ENCODE measurements at regions not wholly inside any gene's neighbourhood (a gene's known extent, or its start where the extent isn't known, plus 50 kb on each side); places are given as distances from the start of the nearest gene placed in this dataset.
"Not testable (repeated sequence)": the region's sequence is repeated elsewhere in the genome, so short reads cannot be mapped to it uniquely, and the experiment has no call there.

DNA sequence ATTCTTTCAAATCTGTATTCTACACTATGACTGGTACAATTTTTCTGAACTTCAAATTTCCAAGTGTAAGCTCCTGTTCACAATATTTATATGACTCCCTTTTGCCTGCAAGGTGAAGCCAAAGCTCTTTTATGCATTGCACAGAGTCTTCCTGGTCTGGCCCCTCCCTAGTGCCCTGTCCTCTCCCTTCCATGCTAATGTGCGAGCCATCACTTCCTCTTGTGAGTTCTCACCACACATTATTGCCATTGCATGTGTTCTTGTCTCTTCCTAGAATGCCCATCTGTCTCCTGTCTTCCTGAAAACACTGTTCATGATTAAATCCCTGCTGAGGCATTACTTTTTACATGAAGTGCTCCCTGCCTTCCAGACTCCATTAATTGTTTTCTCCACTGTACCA, 169.9 kb downstream of the MC4R start:
- DNase-seq (ENCODE audit: low read depth in 2 of 2): no peak

DNA sequence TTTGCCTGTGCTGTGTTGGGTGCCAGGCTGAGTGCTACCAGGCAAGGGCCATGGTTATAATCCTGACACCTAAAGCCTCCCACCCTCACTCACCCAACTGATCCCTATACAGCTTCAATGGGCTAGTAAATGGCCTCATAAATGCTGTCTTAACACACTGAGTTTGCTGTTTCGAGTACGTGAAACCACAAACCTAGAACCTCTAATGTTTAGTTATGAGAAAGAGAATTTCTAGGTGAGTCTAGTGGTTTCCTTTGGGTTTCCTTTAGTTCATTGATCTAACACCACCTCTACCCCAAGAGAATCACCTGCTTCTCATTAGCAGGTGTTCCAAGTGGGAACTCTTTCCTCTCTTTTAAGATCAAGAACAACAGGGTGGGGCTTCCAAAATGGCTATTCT, 172.0 kb downstream of the MC4R start:
- no peak for DNase-seq (ENCODE audit: low read depth in 2 of 2)

DNA sequence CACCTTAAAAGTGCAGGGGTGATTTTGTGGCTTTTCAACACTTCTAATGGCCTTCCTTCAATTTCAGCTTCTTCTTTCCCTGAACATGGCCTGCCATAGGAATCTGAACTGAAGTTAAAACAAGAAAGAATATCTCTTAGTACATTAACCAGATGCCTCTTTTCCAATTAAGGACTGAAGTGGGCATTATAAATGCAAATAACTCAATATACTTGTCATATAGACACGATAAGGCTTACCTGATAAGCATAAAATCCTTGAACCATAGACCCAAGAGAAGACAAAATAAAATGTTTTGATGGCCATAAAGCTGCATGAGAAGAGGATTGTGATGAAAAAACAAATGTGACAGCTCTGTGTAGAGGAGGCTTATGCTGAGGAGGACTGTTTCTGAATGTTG, 173.1 kb downstream of the MC4R start:
- no peak for DNase-seq (ENCODE audit: low read depth in 2 of 2)

DNA sequence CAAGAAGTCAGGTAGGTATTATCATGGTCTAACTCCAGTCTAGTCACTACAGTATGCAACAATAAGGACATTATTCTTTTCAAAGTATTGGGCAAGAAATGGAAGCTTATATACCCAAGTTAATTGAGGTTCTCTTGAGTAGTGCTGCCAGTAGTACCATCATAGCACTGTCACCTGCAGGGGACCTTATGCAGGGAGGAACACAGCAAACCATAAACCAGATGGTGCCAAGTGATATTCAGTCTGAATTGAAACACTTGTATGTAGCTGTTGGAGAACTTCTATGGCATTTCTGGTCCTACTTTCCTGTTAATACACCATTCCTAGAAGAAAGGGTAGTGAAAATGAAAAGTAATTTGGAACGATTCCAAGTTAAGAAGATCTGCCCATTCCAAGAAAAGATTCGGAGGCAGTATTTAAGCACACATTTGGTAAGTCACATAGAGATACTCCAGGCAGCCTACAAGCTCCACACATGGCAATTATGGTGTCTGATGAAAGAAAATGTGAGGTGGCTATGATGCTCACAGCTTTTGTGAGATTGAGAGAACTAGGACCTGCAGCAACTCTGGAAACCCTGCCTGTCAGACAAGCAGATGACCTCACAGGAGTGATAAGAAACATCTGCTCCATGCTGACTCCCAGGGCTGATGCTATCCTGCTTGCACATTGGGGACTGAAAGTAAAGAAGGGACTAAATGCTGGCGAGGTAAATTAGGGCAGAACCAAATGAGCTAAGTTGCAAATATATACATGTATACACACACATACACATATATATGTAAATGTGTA, 174.7 kb downstream of the MC4R start:
- no peak for DNase-seq (ENCODE audit: low read depth in 2 of 2)

DNA sequence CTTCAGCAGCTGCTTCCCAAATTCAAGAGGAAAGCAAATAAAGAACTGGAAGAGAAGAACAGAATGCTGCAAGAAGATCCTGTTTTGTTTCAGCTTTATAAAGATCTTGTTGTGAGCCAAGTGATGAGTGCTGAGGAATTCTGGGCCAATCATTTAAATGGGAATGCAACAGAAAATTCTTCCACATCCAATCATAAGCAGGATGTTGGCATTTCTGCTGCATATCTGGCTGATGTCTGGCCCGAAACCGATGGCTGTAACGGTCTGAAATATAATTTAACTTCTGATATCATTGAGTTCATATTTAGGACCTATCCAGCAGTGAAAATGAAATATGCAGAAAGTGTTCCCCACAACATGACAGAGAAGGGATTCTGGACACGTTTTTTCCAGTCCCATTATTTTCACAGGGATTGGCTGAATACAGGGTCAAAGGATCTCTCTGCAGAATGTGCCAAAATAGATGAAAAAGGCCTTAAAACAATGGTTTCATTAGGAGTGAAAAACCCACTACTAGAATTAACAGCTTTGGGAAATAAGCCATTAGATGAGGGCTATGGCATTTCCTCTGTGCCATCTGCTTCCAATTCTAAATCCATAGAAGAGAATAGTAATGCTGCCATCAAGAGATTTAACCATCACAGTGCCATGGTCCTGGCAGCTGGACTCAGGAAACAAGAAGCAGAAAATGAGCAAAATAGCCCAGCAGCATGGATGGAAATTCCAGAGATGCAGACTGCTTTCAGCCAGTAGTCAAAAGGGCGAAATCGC, 175.6 kb downstream of the MC4R start:
- DNase-seq (ENCODE audit: low read depth in 2 of 2): no peak

DNA sequence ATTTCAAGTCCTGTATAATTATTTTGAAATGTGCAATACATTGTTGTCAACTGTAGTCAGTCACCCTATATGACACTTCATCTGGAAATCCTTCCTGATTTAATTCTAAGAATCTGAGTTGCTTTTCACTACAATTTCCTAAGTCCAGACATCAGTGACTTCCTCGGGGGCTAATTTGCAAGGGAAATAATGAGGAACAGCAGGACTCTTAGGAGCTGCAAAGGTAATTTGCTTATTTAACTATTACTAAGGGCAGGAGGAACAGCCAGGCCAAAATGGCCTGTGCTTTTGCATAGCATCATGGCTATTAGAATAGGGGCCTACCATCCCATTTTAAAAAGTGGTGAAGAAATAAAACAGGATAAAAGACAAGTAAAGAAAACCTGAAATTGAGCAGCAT, 178.8 kb downstream of the MC4R start:
- no peak for DNase-seq (ENCODE audit: low read depth in 2 of 2)

DNA sequence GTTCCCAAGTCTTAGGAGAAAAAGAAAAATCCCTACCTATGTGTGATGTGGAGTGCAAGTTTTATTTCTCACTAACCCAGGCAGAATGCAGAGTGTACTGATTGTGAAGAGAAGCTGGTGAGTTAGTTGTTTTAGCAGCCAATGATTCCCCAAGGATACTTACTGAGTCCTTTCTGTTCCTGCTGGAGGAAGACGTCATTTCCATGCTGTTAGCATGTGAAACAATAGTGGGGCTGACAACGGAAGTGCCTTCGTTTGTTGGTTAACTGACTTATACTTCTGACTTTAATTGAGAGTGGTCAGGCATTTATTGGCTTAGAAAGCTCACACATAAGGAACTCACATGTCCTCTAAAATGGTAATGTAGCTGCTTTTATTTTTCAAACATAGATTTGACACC, 180.6 kb downstream of the MC4R start:
- no peak for DNase-seq (ENCODE audit: low read depth in 2 of 2)

DNA sequence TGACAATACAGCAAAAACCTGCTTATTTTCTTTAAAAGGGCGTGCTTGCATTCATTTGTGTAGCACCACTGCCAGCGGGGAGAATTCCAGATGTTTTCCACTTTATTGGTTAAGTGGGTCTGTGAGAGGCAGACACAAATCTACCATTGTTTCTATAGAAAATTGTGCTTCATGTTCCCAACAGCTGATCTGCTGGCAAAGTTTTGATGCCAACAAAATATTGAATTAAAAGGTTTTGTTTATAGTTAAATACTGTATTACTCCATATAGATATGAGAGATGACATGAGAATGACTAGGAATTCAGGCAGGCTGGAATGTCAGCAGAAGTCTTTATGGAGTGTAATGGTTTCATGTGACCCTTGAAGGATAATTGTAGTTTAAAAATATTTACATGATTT, 182.7 kb downstream of the MC4R start:
- DNase-seq (ENCODE audit: low read depth in 2 of 2): no peak

DNA sequence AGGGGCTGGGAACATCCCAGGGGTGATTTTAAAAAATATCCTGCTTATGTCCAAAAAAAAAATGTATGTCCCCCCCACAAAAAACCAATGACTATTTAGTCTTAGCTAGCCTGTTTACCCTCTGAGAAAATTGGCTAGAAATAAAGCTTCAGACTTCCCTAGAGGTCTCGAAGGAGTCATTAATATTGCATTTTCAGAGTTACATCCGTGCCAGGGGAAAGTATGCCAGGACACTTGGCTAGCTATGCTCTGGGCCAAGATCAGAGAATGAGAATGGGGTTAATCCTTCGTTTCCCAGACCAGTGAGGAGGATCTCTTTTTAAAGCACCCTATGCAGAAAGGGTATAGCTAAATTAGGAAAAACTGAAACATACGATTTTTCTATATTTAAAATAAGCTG, 183.6 kb downstream of the MC4R start:
- DNase-seq (ENCODE audit: low read depth in 2 of 2): no peak

DNA sequence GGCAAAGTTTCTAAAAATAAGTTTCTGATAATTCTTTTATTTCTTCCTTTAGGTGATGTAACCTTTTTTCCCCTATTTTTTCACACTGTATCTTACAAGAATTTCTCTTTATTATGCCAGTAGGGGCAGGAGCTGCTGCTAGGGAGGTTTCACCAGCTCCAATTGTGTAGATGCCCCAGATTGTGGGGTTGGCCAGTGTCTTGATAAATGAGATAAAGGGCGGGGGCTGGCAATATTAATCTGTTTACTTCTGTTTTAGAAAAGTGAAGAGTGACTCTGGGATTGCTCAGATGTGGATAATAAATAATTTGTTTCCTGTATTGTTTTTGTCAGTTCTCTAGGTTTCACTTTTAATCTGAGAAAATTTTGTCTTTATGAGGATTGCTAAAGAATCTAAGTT, 190.4 kb downstream of the MC4R start:
- no peak for DNase-seq (ENCODE audit: low read depth in 2 of 2)

DNA sequence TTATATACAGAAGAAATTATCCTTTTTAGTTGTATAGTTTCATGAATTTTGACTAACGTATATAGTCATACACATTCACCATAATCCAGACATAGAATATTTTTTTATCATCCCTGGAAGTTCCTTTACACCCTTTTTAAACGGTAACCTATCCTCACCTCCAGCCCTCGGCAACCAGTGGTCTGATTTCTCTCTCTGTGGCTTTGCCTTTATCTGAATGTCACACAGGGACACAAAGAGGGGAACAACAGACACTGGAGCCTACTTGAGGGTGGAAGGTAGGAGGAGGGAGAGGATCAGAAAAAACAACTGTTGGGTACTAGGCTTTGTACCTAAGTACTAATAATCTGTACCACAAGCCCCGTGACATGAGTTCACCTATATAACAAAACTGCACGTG, 191.9 kb downstream of the MC4R start:
- no peak for DNase-seq (ENCODE audit: low read depth in 2 of 2)

DNA sequence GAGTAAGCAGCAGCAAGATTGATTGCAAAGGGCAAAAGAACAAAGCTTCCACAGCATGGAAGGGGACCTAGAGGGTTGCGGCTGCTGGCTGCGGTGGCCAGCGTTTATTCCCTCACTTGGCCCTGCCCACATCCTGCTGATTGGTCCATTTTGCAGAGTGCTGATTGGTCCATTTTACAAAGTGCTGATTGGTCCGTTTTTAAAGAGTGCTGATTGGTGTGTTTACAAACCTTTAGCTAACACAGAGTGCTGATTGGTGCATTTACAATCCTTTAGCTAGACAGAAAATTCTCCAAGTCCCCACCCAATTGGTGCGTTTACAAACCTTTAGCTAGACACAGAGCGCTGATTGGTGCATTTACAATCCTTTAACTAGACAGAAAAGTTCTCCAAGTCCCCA, 194.4 kb downstream of the MC4R start:
- DNase-seq (ENCODE audit: low read depth in 2 of 2): not testable (repeated sequence)

DNA sequence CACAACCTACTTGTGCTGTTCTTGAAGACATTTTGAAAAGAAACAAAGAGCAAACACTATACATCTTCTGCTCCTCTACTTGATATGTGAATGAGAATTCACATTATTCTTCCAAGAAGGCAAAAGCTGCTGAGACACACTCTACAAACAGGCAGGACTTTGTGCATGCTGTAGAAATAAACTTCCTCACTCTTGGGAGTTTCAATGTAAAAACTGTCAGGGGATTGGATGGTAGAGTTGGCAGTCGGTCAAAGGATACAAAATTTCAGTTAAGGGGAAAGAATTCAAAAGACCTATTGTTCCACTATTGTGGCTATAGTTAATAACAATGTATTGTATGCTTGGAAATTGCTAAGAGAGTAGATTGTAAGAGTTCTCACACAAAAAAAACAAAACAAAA, 196.3 kb downstream of the MC4R start:
- no peak for DNase-seq (ENCODE audit: low read depth in 2 of 2)

DNA sequence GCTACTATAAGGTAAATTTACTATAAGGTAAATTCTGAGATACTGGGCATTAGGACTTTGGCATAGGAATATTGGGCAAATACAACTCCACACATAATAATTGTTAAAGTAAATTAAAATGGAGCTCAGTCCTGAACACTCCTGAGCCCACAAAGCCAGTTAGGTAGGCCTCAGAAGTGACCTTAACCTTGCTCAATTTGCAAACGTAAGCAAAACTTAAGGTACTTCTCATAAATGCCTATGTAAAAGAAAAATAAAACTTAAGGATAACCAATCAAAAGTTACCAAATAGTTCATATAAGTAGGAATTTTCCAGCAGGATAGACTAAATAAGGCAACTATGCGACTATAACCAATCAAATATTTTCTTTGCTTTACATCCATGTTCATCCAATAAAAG, 197.7 kb downstream of the MC4R start:
- no peak for DNase-seq (ENCODE audit: low read depth in 2 of 2)

DNA sequence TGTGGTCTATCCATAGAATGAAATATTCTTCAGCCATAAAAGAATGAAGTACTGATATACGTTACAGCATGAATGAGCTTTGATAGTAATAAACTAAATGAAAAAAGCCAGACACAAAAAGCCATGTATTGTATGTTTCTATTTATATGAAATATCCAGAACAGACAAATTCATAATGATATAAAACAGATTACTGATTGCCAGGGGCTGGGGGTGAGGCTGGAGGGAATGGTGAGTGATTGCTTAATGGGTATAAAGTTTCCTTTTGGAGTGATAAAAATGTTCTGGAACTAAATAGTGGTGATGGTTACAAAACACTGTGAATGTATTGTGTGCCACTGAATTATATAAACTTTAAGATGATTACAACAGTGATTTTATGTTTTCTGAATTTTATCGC, 200.5 kb downstream of the MC4R start:
- no peak for DNase-seq (ENCODE audit: low read depth in 2 of 2)

DNA sequence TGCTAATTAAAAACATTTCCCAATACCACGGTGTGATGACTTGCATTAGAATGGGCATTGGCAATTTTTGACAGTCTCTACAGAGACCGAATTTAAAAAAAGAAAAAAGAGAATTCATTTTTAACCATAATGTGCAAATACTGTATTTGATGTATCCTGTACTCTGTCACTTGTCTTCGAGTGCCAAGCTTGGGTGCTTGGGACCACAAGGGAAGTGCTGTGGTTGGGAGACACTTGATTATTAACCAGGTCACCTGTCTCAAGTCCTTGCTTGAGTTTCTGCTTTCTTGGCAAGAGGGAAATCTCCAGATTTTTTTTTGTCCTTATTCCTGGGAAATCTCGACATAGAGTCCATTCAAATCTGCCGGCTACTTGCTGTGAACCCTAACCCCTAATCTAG, 209.0 kb downstream of the MC4R start:
- DNase-seq (ENCODE audit: low read depth in 2 of 2): no peak

DNA sequence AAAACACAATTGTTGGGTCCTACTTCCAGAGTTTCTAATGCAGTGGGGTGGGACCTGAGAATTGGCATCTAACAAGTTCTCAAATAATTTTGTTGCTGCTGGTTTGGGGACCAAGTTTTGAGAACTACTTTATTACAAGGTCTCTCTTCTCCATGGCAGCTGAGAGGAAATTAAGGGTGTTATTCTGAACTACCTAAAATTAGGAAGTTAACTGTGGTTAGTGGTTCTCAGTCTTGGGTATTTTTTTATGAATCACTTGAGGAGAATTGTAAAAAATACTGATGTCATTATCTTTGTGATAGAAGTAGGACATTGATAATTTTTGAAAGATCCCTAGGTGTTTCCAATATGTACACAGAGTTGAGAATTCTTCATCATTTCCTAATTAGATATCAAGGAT, 210.2 kb downstream of the MC4R start:
- no peak for DNase-seq (ENCODE audit: low read depth in 2 of 2)

DNA sequence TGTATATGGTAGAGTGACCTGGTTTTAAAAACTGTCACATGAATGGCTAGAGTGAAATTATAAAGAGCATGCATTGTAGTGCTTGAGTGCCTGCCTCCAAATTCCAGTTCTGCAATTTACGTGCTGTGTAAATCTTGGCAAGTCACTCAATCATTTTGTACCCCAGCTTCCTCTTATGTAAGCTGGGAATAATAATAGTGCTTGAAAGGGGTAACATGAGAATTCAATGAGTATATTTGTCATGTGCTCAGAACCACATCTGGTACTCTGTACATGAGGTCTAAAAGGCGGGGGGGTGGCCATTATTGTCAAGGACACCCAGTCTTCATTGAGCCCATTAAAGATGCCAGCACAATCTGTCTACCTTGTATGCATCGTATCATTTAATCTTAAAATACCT, 214.8 kb downstream of the MC4R start:
- DNase-seq (ENCODE audit: low read depth in 2 of 2): no peak

DNA sequence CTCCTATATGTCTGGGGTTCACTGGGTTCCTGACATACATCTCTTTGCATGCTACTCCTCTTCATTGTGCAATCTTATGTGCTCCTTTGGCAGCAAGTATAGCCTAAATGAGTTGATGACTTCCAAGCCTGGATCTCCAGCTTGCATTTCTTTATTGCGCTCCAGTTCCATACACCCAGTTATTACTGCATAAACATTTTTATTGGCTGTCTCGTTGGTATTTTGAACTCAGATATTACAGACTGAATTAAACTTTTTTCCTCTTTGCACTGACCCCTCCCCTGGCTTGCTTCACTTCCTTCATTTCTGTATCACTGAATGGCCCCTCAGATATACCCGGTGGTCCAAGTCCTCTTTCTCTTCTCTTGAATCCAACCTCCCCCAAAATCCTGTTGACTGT, 219.2 kb downstream of the MC4R start:
- DNase-seq (ENCODE audit: low read depth in 2 of 2): no peak

DNA sequence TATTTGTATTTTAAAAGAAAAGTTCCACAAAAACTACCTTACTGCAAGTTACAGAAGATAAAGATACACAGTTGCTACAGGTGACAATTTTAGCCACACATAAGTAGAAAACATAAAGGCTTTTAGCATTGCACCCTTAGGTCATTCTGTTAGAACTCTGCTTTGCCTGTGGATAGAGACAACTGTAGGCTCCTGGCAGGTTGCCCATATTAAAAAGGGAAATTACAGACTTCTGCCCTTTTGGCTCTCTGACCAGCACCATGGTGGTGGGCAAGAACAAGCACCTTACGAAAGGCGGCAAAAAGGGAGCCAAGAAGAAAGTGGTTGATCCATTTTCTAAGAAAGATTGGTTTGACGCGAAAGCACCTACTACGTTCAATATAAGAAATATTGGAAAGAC, 223.3 kb downstream of the MC4R start:
- no peak for DNase-seq (ENCODE audit: low read depth in 2 of 2)

DNA sequence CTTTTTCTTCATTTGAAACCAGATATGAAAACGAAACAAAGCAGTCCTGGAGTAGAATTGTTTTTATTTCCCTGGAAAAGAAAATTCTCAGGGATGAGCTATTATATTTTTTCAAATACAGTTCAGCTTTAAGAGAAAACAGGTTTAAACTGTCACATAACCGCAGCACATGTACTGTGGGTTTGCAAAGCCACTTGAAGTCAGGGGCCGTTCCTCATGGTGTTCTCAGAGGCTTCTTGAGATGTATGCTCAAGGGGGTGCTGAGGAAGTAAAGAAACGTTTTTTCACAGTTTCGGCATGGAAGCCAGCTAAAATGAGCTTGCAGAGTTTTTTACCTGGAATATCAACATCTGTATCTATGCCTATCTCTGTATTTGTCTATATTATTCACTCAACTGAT, 225.3 kb downstream of the MC4R start:
- no peak for DNase-seq (ENCODE audit: low read depth in 2 of 2)

DNA sequence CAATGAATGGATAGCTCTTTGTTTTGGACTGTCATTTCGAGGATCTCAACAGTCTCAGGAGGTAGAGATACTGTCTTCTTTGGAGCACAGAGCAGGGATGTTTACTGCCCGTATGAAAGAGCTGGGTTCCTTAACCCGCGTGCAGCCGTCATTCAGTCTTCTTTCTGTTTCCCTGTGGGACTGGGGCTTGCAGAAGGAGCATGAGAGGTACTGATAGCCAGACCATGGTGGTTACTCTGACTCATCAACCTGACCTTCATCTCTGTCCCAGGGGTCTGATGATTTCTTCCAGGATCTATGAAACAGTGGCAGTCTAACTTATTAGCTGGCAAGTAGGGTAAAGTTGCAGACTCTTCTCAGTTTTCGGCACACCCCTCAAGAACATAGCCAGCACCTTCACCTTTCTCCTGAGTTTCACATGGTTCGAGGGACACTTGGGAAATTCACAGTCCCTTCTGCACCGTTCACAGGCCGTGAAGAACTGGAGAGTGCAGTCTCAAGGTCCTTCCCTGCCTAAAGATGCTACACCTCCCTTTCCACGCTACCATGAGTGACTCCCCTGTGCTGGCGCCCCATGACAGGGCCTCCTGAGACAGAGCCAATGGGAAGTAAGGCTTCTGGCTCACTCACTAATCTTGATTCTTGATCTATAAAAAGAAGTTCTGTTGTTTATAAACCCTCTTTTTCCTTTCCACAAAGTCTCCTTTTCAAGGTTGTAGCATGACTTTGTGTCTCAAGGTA, 226.2 kb downstream of the MC4R start:
- no peak for DNase-seq (ENCODE audit: low read depth in 2 of 2)

DNA sequence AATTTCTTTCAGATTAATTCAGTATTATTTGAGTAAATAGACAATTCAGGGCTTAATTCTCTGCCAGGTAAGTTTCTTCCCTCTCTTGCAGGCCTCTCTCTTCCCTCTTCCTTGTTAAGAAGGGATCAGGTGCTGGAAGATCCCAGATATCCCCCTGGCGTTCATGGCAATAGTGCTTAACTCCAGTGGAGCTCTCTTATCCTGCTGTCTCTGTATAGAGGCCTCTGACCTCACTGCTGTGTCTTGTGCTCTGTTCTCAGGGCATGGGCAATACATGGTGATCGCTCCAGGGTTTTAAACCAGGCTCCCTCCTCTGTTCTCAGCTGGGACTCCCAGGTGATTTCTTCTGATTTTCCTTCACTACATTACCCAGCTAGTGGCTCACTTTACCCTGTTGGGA, 226.8 kb downstream of the MC4R start:
- DNase-seq (ENCODE audit: low read depth in 2 of 2): no peak

All from dermis microvascular lymphatic vessel endothelial cell (primary cell).